Astrocyte of the spinal cord (primary cell): ENCODE measurements at regions not wholly inside any gene's neighbourhood (a gene's known extent, or its start where the extent isn't known, plus 50 kb on each side); places are given as distances from the start of the nearest gene placed in this dataset.

Experiments used
- DNase-seq: peaks from one replicate; pipeline ENCODE4 v3.0.0; 2011; ENCODE audit warnings: low read depth, low spot score
- H3K4me3 ChIP-seq: 2 replicates; pipeline ENCODE4 v1.5.1; 2011; ENCODE audit warnings: low read depth, mild to moderate bottlenecking, low read length, moderate library complexity
- in situ Hi-C: cut with HindIII; loops from 2 replicates; pipeline ENCODE4 v1.10.0; 2017; ENCODE audit warnings: low sequenced_read_pairs
- TF ChIP-seq, protein P1 (sequence below): IDR thresholded peaks from 2 replicates; pipeline ENCODE4 v1.5.1; 2012; ENCODE audit warnings: low read depth, mild to moderate bottlenecking, low read length, inconsistent platforms

DNA sequence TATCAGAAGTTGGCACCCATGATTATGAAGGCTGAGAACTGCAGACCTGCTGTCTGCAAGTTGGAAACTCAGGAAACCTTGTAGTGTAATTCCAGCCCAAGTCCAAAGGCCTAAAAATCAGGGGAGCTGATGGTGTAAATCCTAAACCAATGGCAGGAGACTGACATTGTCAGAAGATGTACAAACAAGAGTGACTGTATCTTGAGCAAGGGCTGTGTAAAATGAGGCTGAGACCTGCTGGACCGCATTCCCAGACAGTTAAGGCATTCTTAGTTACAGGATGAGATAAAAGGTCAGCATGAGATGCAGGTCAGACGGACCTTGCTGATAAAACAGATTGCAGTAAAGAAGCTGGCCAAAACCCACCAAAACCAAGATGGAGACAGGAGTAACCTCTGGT is 147.7 kb downstream of the COG6 start:
- in situ Hi-C loops, result no loop called here
- no peak overlapping the region for H3K4me3 ChIP-seq
- TF ChIP-seq, protein P1, sequence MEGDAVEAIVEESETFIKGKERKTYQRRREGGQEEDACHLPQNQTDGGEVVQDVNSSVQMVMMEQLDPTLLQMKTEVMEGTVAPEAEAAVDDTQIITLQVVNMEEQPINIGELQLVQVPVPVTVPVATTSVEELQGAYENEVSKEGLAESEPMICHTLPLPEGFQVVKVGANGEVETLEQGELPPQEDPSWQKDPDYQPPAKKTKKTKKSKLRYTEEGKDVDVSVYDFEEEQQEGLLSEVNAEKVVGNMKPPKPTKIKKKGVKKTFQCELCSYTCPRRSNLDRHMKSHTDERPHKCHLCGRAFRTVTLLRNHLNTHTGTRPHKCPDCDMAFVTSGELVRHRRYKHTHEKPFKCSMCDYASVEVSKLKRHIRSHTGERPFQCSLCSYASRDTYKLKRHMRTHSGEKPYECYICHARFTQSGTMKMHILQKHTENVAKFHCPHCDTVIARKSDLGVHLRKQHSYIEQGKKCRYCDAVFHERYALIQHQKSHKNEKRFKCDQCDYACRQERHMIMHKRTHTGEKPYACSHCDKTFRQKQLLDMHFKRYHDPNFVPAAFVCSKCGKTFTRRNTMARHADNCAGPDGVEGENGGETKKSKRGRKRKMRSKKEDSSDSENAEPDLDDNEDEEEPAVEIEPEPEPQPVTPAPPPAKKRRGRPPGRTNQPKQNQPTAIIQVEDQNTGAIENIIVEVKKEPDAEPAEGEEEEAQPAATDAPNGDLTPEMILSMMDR, result no peak
- no peak for DNase-seq

DNA sequence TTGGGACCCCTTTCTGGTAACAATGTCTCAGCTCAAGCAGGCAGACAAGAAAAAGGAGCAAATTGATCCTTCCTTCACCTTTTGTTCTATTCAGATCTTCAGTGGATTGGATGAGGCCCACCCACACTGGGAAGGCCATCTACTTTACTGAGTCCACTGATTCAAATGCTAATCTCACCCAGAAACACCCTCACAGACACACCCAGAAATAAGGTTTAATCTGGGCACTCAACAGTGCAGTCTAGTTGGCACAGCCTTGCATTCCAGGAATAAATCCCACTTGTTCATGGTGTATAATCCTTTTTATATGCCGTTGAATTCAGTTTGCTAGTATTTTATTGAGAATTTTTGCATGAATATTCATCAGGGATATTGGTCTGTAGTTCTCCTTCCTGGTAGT is 148.4 kb downstream of the COG6 start:
- in situ Hi-C loops, result no loop called here
- DNase-seq, result no peak
- TF ChIP-seq, protein P1, result no peak
- H3K4me3 ChIP-seq, result no peak overlapping the region

DNA sequence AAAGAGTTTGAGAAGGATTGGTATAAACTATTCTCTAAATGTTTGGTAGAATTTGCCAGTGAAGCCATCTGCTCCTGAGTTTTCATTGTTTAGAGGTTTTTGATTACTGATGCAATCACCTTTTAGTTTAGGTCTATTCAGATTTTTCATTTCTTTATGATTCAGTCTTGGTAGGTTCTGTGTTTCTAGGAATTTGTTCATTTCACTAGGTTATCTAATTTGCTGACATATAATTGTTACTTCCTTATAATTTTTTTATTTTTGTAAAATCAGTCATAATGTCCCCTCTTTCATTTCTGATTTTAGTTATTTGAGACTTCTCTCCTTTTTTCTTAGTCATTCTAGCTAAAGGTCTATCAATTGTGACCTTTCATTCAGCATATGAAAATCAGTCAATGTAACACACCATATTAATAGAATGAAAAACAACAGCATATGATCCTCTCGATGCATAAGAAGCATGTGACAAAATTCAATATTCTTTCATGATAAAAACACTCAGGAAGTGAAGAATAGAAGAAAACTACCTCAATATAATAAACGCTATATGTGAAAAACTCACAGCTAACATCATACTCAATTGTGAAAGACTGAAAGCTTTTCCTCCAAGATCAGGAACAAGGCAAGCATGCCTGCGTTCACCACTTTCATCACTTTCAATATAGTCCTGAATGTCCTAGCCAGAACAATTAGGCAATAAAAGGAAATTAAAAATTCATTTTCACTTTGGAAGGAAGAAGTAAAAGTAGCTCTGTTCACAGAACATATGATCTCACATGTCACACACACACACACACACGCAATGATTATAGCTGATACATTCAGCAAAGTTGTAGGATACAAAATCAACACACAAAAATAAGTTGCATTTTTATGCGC is 149.1 kb downstream of the COG6 start:
- DNase-seq, result no peak
- TF ChIP-seq, protein P1, result no peak
- no peak overlapping the region for H3K4me3 ChIP-seq
- in situ Hi-C loops, result no loop called here

DNA sequence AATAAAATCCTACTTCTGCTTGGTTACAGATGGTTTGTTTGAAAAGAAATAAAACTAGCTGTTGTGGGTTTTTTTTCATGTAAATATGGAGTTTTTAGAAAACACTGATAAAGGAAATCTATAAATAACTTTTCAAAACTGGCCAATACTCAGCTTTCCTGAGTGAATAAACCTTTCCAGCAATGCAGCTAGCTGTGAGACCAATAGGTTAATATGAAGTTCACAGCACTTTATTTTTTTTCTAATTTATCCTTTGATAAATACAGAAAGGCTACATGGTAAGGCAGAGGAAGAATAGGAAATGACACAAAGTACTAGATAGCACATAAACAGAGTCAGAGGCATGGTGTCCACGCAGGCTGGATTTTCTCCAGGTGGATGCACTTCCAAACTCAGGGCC is 154.0 kb downstream of the COG6 start:
- TF ChIP-seq, protein P1, result no peak
- in situ Hi-C loops, result no loop called here
- DNase-seq, result no peak

DNA sequence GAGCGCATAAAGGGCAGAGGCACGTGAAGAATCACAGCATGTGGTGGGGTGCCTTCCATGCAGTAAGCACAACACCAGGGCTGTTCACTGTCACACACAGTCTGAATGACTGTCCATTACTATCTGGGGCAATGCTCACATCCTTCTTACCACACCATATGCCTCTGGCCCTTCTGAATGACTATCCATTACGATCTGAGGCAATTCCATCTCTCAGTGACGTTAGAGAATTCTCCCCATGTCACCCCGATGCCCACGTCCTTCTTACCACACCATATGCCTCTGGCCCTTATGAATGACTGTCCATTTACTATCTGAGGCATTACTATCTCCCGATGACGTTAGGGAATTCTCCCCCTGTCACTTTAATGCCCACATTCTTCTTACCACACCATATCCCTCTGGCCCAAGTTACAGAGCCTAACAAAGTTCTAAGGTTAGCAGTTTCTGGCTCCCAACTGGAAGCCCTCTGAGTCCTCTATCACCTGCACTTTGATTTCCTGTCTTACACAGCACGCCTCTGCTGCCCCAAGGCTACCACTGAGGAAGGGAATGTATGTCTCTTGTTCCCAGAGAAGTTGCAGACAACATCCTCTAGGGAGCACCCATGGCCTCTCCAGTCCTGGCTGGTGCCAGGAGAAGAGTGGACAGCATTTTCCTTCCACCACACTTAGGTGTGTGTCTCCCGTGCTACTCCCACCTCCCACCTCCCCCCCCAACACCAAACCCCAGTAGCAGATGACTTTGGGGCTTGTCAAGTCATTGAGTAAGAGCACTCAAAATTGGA is 154.8 kb downstream of the COG6 start:
- H3K4me3 ChIP-seq, result no peak overlapping the region
- no peak for DNase-seq
- in situ Hi-C loops, result no loop called here
- TF ChIP-seq, protein P1, result no peak

More for the DNA sequence above, 154.0 kb downstream of the COG6 start:
- H3K4me3 ChIP-seq, result no peak overlapping the region

DNA sequence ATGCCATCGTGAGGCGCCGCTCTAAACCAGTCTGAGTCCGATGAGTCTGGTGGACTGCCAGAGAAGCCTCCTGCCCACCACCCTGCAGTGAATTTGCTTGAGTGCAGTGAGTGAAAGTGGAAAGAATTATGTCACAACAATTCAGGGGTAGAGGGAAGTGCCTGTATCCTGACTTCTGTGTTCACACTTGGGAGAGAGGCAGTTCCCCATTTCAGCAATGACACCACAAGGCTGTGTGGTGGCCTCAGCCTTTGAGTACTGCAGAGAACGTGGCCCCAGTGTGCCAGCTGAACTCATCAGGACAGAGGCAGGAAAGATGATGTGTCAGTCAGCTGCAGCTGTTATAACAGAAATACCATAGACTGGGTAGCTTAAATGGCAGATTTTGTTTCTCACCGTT is 155.6 kb downstream of the COG6 start:
- TF ChIP-seq, protein P1, result no peak

More for the DNA sequence above, 155.6 kb downstream of the COG6 start:
- no peak for DNase-seq
- no peak overlapping the region for H3K4me3 ChIP-seq
- in situ Hi-C loops, result no loop called here
